OCI-M2 (cell line): ENCODE measurements at regions not wholly inside any gene's neighbourhood (a gene's known extent, or its start where the extent isn't known, plus 50 kb on each side); places are given as distances from the start of the nearest gene placed in this dataset.
"Not testable (repeated sequence)": the region's sequence is repeated elsewhere in the genome, so short reads cannot be mapped to it uniquely, and the experiment has no call there.

ENCODE experiments used
- DNase-seq: peaks from one replicate; lab custom pipeline; 2025; ENCODE audit not compliant: unreplicated experiment; lab: John Stamatoyannopoulos, UW

- DNase-seq = no peak
These were observed 262.5 kb downstream of the CGGBP1 start for GRCh38 chr3:87796137-87796842.

GRCh38 chr3:87795701-87796100, 263.1 kb downstream of the CGGBP1 start:
- DNase-seq = no peak

- DNase-seq = no peak
These were observed 265.4 kb downstream of the CGGBP1 start for GRCh38 chr3:87793337-87793877.

- DNase-seq = no peak
These were observed 266.1 kb downstream of the CGGBP1 start, which contains the start of gene HTR1F for GRCh38 chr3:87792534-87793336. TSS of gene HTR1F (plus strand) at chr3:87792706.

GRCh38 chr3:87792198-87792533, 266.6 kb downstream of the CGGBP1 start:
- no peak for DNase-seq

GRCh38 chr3:87791248-87792027, 267.4 kb downstream of the CGGBP1 start:
- DNase-seq = no peak

GRCh38 chr3:87789049-87789448, 269.8 kb downstream of the CGGBP1 start:
- DNase-seq = not testable (repeated sequence)

- no peak for DNase-seq
These were observed 270.3 kb downstream of the CGGBP1 start for GRCh38 chr3:87788516-87788915.

GRCh38 chr3:87780811-87781210, 278.0 kb downstream of the CGGBP1 start:
- no peak for DNase-seq

GRCh38 chr3:87778876-87779275, 279.9 kb downstream of the CGGBP1 start:
- no peak for DNase-seq

GRCh38 chr3:87771337-87772192, 287.2 kb downstream of the CGGBP1 start:
- DNase-seq = no peak

- no peak for DNase-seq
These were observed 292.1 kb downstream of the CGGBP1 start for GRCh38 chr3:87766721-87767120.

GRCh38 chr3:87765256-87765655, 293.5 kb downstream of the CGGBP1 start:
- DNase-seq = no peak

GRCh38 chr3:87761795-87762194, 297.0 kb downstream of the CGGBP1 start:
- DNase-seq = no peak

- DNase-seq = no peak
These were observed 297.5 kb downstream of the CGGBP1 start for GRCh38 chr3:87761341-87761740.

GRCh38 chr3:87756616-87757015, 302.2 kb downstream of the CGGBP1 start:
- DNase-seq = no peak

- no peak for DNase-seq
These were observed 303.0 kb downstream of the CGGBP1 start for GRCh38 chr3:87755852-87756251.

GRCh38 chr3:87742250-87742649, 316.6 kb downstream of the CGGBP1 start:
- DNase-seq = no peak

- DNase-seq = not testable (repeated sequence)
These were observed 317.9 kb downstream of the CGGBP1 start for GRCh38 chr3:87740894-87741293.

GRCh38 chr3:87737817-87738216, 321.0 kb downstream of the CGGBP1 start:
- not testable (repeated sequence) for DNase-seq
